ENCODE measurements at regions not wholly inside any gene's neighbourhood (a gene's known extent, or its start where the extent isn't known, plus 50 kb on each side); places are given as distances from the start of the nearest gene placed in this dataset.
A peak's percentile ranks its signal among the peaks of the same experiment; 100 is the strongest.

DNA sequence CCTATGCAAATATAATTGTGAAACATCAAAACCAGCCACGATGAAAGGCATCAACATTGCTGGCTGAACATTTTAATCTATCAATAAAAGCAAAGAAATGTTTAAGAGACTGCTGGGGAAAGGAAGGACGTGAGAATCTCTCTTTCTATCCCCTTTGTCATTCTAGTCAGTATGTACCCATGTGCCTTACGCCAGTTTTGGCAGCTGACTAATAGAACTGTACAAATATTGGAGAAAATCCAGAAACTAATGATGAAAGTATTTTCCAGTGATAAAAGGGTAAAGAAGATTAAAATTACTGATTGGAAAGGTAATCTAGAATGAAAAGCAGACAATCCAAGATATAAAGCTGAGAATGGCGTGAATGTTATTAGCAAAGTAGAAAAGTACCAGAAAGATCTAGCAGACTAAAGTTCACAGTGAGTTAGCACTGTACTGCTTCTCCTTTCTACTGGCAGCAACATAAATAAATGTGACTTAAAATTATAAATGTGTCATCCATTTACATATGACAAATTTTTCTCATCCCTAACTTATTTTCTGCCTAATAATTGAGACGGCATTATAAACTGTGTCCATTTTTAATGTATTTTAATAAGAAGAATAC lies 401.9 kb upstream of the CNTN4 start:
- DNase-seq = no peak

DNA sequence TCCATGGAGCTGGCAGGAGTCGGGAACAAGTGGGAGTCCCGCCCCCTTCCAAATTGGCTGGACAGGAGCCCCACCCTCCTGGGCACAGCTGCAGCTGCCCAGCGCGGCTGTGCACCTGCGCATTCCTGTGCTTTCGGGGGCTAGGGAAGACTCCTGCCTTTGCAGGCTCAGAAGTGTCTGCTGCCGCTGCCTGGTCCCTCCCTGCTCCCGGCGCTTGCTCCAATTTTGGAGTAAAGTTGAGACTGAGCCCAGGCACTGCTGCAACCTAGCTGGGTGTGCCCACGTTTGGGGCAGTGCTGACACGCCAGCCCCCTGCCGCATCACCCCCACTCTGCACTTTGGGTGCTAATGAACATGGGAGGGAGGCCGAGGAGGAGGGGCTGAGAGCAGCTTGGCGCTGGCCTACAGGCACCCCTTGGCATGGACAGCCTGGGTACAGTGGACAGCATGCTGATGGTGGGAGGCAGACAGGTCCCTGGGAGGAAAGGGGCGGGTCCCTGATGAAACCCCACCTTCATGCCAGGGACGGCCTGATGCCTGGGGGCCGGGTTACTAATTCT lies 399.2 kb upstream of the CNTN4 start:
- no peak for DNase-seq

DNA sequence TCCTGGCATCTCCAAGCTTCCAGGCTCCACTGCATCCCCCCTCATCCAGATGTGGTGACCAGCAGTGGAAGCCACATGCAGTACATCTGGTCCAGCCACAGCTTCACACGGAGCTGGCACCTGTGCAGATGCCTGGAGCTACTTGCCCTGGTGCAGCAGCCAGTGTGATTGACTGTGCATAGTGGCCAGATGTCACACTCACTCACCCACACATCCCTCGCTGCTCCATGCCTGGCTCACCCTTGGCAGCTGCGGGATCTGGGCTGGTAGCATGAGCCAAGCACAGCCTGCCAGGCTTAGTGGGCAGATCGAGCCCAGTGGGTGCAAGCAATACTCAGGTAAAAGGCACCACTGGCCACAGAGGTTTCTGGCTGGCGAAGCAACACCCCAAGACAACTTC lies 398.0 kb upstream of the CNTN4 start:
- no peak for DNase-seq

DNA sequence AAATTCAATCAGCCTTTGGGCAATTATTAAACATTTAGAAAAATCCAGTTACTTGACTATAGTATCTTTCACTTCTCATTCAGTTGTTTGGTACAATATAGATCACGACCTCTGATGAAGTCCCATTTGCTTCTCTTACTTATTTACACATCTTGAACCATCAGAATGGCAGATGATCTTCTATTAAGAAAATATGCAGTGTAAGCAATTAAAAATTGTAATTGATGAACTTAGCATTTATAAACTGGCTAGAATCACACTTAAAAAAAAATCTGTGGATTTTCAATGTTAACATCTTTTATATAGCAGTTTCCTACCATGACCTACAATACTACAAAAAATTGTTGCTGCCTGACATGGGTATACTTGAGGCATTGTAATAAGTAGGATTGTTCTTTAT lies 395.5 kb upstream of the CNTN4 start:
- no peak for DNase-seq

DNA sequence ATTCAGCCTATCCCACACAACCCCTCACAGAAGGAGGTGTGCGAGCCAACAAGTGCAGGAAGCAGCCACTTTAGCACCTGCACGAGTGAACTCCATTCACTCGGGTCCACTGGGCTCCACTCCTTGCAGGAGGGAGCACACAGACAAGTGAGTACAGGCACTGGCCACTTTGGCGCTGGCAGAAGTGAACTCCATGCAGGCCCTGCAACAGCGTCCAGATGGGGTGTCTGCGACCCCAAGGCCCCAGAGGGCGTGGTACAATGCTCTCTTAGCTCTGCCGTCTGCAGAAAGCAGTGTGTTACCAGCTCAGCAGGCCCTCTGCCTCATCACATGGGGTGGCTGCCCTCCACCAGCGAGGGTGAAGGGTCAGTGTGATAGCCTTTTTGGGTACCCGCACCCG lies 388.0 kb upstream of the CNTN4 start:
- DNase-seq = no peak

DNA sequence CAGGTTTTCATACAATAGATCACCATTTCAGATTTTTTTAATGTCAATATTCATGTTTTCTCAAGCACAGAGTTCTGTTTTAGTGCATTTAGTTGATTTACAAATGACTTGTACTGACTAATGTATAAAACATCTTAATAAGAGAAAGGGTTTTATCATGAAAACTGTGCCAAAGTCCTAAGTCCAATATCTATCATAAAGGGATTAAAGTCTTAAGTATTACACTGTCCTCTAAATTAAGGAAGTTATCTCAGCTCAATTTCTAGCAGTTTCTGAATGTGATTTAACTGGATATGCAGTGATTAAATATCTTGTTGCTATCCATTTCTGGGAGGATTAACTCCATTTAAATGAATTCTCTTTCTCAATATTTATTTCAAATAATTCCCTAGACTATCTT lies 381.1 kb upstream of the CNTN4 start:
- no peak for DNase-seq

DNA sequence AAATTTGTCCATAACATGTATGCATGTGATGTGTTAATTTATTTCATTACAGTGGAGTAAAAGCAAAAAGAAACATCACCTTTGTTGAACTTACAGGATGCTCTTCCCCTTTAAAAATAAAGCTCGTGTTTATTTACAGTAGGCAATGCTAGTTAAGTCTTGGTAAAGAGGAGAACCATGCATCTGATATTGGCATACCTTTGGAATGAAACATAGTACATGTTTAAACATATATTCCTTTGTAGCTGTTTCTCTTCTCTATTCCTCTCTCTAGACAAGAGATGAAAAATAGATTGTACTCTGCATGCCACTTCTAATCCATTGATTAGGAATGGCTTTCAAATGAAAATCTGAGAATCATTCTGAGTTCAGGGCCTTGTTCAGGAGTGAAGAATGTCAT lies 374.9 kb upstream of the CNTN4 start:
- no peak for DNase-seq

DNA sequence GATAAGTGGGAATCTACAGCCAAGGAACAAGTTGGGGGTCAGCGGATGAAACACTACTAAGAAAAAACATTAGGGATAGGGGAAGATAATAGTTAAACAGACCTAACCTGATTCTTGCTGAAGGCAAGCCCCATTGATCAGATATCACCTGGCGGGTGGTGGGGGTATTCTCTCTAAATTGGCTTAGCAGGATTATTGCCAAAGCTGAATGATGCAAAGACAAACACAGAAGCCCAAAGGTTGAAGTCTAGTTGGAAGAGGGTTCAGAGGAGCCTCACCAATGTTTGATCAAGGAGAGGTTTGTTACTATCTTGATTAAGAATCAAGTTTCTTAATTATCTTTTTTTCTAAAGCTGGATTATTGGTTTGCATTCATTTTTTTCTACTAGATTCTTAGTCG lies 371.9 kb upstream of the CNTN4 start:
- DNase-seq = no peak

DNA sequence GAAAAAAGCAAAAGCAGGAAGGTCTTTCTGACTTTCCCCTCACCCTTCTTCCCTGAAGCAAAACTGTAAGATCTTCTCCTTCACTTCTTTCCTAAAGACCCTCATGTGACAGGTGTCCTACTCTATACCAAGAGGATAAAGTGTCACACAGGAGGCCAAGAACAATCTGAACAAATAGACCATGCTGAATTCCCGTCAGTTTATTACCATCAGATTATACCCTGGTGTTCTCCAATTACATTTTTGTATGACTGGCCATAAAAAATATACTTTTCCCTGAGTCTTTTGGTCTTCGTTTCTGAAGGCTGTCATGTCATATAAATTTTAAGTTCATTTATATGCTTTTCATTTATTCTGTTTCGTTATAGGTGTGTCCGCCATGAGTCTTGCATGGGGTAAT lies 371.4 kb upstream of the CNTN4 start:
- no peak for DNase-seq

DNA sequence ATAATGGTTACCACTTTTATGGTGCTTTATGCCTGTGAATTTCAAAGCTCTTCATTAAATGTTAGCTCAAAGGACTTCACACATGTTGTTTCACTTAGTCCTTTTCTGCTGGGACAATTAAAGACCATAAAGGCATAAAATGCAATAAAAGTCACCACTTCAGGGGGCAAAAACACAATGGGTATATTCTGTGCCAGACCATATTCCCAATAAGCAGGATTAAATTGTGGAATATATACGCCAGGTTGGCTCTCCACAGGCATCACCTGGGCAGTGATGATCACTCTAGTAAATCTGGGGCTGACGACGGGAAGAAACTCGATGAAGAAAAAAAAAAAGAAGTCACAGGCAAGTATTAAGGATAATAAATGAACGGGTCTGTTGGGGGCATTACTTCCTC lies 370.2 kb upstream of the CNTN4 start:
- DNase-seq = no peak

DNA sequence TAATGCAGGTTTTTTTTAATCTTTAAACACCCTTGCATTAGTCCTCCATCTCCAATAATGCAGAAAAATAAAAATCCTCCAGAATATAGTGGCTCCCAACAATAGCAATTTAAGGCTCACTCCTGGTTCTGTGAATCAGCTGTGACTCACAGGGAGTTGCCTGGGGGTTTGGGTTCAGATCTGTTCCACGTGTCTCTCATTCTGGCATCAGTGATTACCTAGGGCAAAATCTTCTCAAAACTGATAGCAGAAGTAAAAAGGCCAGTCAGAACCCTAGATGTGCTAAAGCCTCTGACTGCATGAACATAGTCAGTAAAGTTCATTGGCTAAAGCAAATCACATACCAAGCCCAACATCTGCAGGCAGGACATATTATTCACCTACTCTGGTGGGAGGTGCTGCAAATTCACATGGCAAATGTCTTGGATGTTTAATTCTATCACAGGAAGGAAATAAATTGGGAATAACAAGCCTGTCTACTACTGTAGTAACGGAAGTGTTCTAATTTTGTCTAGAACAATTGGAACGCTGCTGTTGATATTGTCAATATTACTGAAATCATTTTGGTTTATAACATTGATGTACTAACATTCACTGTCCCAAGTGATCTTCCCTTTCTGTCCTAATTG lies 364.1 kb upstream of the CNTN4 start:
- DNase-seq = peak; percentile 7

DNA sequence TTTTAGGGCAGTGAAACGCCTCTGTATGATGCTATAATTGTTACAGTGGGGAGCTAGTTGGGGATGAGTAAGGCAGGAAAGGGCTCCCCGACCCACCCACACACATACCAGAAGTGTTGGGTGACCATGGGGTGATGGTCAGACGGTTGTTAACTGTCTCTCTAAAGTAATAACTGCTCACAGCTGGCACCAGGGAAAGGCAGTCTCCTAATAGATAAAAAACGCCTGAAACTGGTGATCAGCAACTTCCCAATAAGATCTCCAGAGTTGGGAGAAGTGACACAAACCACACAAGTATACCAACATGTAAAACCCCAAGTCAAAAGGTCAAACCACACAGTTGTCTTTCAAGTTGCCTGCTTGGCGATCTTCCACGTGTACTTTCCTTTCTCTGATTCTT lies 346.5 kb upstream of the CNTN4 start:
- DNase-seq = no peak

DNA sequence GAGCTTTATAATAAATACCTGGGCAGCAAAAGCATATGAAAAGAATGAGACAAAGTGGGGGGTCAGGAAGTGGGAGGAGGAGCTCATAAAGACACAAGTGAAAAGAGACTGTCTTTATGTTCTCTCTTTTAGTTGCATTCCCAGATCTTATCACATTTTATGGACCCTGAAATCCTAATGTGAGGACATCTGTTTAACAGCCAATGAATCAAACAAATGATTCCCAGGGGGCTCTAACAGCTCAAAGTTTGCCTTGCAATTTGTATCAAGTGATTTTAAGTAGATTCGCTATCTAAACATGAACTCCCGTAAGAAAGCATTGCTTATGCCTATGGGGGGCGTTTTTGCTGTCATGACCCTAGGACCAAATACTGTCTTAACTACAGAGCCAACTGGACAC lies 332.3 kb upstream of the CNTN4 start:
- DNase-seq = no peak

DNA sequence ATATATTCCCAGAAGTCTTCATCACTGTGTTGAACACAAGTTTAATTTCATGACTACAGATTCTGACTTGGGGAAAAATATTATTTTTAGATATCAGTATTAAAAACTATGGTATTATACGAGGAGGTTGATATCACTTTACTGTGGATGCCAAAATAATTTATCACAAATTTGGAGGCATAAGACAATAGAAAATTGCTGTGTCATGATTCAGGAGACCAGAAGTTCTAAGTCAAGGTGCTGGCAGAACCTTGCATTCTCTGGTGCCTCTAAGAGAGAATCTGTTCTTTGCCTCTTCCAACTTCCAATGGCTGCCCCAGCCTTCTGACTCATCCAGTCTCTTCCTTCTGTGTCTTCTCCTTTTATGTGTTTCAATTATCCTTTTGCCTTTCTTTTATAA lies 325.0 kb upstream of the CNTN4 start:
- DNase-seq = no peak

DNA sequence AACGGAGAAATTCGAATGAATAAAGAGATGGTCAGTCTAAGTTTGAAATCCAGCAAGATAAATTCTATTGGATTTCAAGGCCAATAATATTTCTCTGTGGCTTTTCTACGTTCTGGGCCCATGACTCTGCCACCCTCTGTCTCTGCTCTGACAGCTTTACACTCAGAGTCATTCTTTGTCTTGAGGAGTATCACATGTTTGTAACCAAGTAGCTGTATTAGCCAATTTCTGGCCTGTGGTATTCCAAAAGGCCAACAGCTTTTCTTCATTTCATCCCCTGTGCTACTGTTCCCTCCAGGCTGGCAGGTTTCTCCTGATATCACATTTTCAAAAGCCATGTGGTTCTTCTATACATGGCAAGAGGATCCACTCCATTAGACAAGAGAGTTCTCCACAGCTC lies 324.1 kb upstream of the CNTN4 start:
- DNase-seq = no peak

DNA sequence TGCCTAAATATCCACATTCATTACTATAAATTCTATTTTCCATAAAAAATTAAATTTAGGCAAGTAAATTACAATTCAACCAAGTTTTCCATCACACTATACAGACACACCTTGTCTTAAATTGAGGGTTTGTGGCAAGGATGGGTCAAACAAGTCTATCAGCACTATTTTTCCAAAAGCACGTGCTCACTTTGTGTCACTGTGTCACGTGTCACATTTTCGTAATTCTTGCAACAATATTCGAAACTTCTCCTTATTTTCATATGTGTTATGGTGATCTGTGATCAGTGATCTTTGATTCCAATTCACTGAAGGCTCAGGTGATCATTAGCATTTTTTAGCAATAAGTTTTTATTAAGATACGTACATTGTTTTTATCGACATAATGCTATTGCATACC lies 323.3 kb upstream of the CNTN4 start:
- DNase-seq = no peak

DNA sequence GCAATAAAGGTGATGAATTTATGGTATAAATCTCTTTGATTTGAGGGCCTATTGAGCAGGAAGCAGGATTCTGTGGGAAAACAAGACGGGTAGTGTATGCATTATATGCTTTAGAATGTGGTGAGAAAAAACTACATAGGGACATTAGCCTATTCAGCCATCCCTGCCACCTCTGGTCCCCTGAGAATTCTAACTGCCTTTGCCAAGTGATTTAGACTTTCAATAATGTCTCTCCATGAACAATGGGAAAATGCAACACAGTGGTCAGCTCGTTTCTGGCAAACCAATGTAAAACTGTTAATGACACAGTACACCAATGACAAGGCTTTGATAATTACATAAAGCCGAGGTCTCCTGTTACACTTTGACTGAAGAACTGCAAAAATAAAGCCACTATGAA lies 314.7 kb upstream of the CNTN4 start:
- DNase-seq = no peak

DNA sequence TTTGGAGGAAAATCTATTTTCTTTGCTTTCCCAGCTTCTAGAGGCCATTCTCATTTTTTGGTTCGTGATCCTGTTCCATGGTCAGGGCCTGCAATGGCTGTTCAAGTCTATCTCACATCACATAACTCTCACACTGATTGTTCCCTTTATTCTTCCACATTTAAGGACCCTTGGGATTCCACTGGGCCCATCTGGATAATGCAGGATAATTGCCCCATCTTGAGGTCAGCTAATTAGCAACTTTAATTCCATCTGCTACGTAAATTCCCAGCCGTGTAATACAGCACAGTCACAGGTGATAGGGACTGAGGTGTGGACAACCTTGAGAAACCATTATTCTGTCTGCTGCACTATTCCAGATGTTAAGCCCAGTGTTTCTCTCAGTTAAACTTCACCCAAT lies 311.6 kb upstream of the CNTN4 start:
- DNase-seq = no peak

DNA sequence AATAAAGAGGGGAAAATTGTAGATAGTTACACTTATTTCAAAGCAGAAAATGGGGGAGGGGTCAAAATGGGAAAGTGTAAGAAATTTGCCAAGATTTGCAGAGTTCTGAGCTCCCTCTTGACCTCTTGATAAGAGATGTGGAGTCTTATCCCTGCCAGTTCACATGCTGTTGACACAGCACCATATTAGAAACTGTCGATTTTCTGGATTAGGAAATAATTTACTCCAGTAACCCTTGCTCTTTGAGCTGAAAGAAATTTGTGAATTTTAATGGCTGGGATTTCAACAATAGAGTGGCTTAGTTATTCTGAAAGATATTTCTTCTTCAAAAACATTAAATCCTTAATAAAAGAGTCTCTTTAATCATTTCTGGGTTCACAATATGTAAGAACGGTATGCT lies 306.2 kb upstream of the CNTN4 start:
- DNase-seq = no peak

DNA sequence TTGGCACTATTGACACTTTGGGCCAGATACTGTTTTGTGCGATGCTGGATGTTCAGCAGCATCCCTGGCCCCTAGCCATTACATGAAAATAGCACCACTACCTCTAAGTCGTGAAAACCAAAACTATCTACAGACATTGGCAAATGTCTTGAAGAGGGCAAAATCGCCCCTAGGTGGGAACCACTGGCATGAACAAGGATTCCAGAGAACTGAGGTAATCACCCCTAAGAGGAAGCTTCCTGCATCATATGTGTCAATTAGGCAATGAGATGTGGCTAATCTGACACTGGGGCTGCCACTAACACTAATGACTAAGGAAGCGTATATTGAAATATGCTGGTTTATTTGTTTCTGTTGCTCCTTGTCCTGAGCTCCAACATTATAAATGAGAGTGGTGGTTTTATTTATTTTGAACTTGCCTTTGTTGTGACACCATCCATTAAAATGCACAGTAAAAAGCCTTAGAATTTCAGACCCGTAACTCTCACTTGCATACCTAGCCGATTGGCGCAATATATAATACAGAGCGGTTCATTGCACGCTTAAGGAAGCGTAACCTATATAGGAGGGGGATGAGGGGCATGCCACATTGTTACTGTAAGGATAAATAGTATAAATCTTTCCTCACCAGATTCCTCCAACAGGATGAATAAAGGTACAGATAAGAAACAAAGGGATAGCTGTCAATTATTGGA lies 299.8 kb upstream of the CNTN4 start:
- no peak for DNase-seq

DNA sequence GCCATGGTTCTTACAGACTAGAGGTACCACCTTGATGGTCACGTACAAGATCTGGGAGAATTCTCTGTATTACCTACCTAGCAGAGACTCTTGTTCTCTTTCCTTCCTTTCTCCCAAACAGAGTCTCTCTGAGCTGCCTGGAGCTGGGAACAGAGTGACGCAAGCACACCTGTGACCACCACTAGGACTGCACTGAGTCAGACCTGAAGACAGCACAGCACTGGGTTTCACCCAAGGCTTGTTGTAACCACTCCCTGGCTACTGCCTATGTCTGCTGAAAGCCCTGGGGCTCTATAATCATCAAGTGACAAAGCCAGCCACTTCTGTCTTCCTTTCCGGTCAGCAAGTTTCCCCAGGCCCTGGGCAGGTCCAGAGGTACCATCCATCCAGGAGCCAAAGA lies 293.3 kb upstream of the CNTN4 start:
- DNase-seq = no peak

DNA sequence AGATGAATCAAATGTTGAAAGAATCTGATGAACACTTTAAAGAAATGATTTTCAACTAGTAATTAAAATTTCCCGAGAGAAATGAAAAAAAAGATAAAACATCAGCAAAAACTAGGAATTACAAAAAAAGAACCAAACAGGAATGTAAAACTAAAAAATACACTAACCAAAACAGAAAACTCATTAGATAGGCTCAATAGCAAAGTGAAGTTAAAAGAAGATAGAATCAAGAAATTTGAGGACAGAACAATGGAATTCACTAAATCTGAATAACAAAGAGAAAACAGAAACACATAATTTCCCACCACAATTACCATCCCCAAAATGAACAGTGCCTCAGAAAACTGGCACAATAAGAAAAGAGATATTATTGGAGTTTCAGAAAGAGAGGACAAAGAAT lies 290.1 kb upstream of the CNTN4 start:
- DNase-seq = no peak

DNA sequence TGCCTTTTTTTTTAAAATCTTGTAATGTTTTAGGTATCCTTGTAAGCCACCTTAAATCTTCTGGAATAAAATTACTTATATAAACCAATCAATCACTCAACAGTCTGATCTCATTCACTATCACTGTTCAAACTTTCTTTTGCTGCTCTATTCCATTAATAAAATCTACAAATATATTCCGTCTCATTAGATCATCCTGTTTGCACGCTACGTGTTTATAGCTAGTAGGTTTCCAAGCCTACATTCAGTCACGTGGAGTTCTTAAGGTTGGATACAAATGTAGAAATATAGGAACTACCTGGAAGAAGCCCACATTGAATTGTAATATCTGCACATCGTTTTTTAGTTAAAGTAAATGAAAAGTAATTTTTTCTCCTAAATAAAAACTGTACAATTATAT lies 274.8 kb upstream of the CNTN4 start:
- DNase-seq = no peak

DNA sequence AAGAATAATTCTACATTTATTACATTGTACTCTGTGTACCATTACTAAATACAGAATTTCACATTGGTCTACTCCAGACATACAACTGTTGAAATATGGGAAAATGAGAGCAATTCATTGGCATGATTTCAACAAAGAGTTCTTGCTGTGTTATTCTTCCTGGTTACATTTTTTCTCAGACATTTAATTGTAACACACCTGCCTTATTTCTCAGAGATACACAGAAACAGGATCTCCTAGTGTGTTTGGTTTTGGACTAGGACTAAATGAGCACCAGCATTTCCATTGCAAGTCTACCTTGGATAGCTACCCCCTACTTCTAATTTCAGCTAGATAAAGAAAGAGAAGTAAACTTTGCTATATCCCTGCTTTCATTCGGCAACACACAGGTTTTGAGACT lies 274.3 kb upstream of the CNTN4 start:
- no peak for DNase-seq

Measured in fibroblast of skin of back (primary cell).